NCI-H2029 (cell line): ENCODE measurements at regions not wholly inside any gene's neighbourhood (a gene's known extent, or its start where the extent isn't known, plus 50 kb on each side); places are given as distances from the start of the nearest gene placed in this dataset.

Experiments used
- DNase-seq: peaks from one replicate; lab custom pipeline; 2025; lab: John Stamatoyannopoulos, UW

GRCh38 chr17:69719474-69720048 is 305.1 kb downstream of the MAP2K6 start:
- DNase-seq, result no peak

- DNase-seq, result no peak
These were observed 308.0 kb downstream of the MAP2K6 start for GRCh38 chr17:69722518-69722917.

- no peak for DNase-seq
These were observed 308.8 kb downstream of the MAP2K6 start for GRCh38 chr17:69723316-69723715.

- no peak for DNase-seq
These were observed 309.2 kb downstream of the MAP2K6 start for GRCh38 chr17:69723741-69724140.

GRCh38 chr17:69724238-69724637 is 309.7 kb downstream of the MAP2K6 start:
- DNase-seq, result no peak

- DNase-seq, result no peak
These were observed 310.6 kb downstream of the MAP2K6 start for GRCh38 chr17:69725146-69725545.

GRCh38 chr17:69728816-69729215 is 314.3 kb downstream of the MAP2K6 start:
- DNase-seq, result no peak

GRCh38 chr17:69729944-69730343 is 315.4 kb downstream of the MAP2K6 start:
- no peak for DNase-seq

- DNase-seq, result no peak
These were observed 317.9 kb downstream of the MAP2K6 start for GRCh38 chr17:69732272-69732918.

GRCh38 chr17:69733171-69734012 is 318.9 kb downstream of the MAP2K6 start:
- DNase-seq, result no peak

- DNase-seq, result no peak
These were observed 320.2 kb downstream of the MAP2K6 start for GRCh38 chr17:69734656-69735055.

- DNase-seq, result no peak
These were observed 320.8 kb downstream of the MAP2K6 start for GRCh38 chr17:69735285-69735684.

GRCh38 chr17:69743091-69743490 is 328.6 kb downstream of the MAP2K6 start:
- DNase-seq, result no peak

- DNase-seq, result no peak
These were observed 330.1 kb downstream of the MAP2K6 start for GRCh38 chr17:69744512-69745070.

- DNase-seq, result no peak
These were observed 325.1 kb upstream of the KCNJ16 start for GRCh38 chr17:69749911-69750310.

GRCh38 chr17:69757688-69758430 is 317.2 kb upstream of the KCNJ16 start:
- DNase-seq, result no peak

GRCh38 chr17:69760562-69760961 is 314.5 kb upstream of the KCNJ16 start:
- no peak for DNase-seq

- DNase-seq, result no peak
These were observed 314.0 kb upstream of the KCNJ16 start for GRCh38 chr17:69761011-69761410.

GRCh38 chr17:69761767-69762321 is 313.2 kb upstream of the KCNJ16 start:
- no peak for DNase-seq

GRCh38 chr17:69762359-69762758 is 312.7 kb upstream of the KCNJ16 start:
- DNase-seq, result no peak

GRCh38 chr17:69762766-69763165 is 312.3 kb upstream of the KCNJ16 start:
- no peak for DNase-seq

- no peak for DNase-seq
These were observed 311.5 kb upstream of the KCNJ16 start for GRCh38 chr17:69763503-69763902.
